Smooth muscle cell (in vitro differentiated cells): ENCODE measurements at regions not wholly inside any gene's neighbourhood (a gene's known extent, or its start where the extent isn't known, plus 50 kb on each side); places are given as distances from the start of the nearest gene placed in this dataset.

Experiments
- DNase-seq: peaks from one replicate; lab custom pipeline; 2025; ENCODE audit not compliant: unreplicated experiment; lab: John Stamatoyannopoulos, UW
- H2AFZ ChIP-seq: fragments of 200-600 bp; sonication (generic); 2 replicates; pipeline ENCODE4 v1.6.0; 2016; ENCODE audit warnings: antibody characterized with exemption, low read depth, mild to moderate bottlenecking
- H3F3A ChIP-seq: fragments of 200-600 bp; sonication (generic); 2 replicates; pipeline ENCODE4 v1.6.0; 2017; ENCODE audit warnings: antibody characterized with exemption, low read depth
- H3K27ac ChIP-seq: fragments of 200-600 bp; sonication (generic); 2 replicates; pipeline ENCODE4 v1.5.1; 2016; ENCODE audit warnings: low read depth, mild to moderate bottlenecking
- H3K27me3 ChIP-seq: fragments of 200-600 bp; sonication (generic); 2 replicates; pipeline ENCODE4 v1.6.1; 2016; ENCODE audit warnings: low read depth, mild to moderate bottlenecking
- H3K36me3 ChIP-seq: fragments of 200-600 bp; sonication (generic); 2 replicates; pipeline ENCODE4 v1.5.1; 2016; ENCODE audit warnings: low read depth
- H3K4me1 ChIP-seq: fragments of 200-600 bp; sonication (generic); 2 replicates; pipeline ENCODE4 v1.5.1; 2016; ENCODE audit warnings: low read depth
- H3K4me2 ChIP-seq: fragments of 200-600 bp; sonication (generic); 2 replicates; pipeline ENCODE4 v1.6.0; 2016; ENCODE audit warnings: mild to moderate bottlenecking
- H3K4me3 ChIP-seq: fragments of 200-600 bp; sonication (generic); 2 replicates; pipeline ENCODE4 v1.5.1; 2016; ENCODE audit warnings: mild to moderate bottlenecking
- H3K79me2 ChIP-seq: fragments of 200-600 bp; sonication (generic); 2 replicates; pipeline ENCODE4 v1.6.0; 2016; ENCODE audit warnings: low read depth, mild to moderate bottlenecking
- H3K9ac ChIP-seq: fragments of 200-600 bp; sonication (generic); 2 replicates; pipeline ENCODE4 v1.6.0; 2016; ENCODE audit warnings: low read depth
- H3K9me3 ChIP-seq: fragments of 200-600 bp; sonication (generic); replicated peaks from 2 replicates; pipeline ENCODE4 v1.5.1; 2016; ENCODE audit warnings: low read depth
- H4K20me1 ChIP-seq: fragments of 200-600 bp; sonication (generic); 2 replicates; pipeline ENCODE4 v1.6.0; 2016; ENCODE audit warnings: low read depth
- WGBS: methylation state at CpG from one replicate; pipeline ENCODE4 v1.1.7; 2016; ENCODE audit warnings: low lambda C conversion rate; 5-methylcytosine and 5-hydroxymethylcytosine counted together
- TF ChIP-seq, protein P1 (sequence below): fragments of 200-600 bp; sonication (generic); IDR thresholded peaks from 2 replicates; pipeline ENCODE4 v1.5.1; 2017; ENCODE audit warnings: borderline replicate concordance, mild to moderate bottlenecking, antibody characterized with exemption; ENCODE audit not compliant: insufficient read depth, poor library complexity, severe bottlenecking

- H4K20me1 ChIP-seq, result no peaks in the 10 kb centered on the region
- no peak for DNase-seq
- no peaks in the 10 kb centered on the region for H3F3A ChIP-seq
- TF ChIP-seq, protein P1, sequence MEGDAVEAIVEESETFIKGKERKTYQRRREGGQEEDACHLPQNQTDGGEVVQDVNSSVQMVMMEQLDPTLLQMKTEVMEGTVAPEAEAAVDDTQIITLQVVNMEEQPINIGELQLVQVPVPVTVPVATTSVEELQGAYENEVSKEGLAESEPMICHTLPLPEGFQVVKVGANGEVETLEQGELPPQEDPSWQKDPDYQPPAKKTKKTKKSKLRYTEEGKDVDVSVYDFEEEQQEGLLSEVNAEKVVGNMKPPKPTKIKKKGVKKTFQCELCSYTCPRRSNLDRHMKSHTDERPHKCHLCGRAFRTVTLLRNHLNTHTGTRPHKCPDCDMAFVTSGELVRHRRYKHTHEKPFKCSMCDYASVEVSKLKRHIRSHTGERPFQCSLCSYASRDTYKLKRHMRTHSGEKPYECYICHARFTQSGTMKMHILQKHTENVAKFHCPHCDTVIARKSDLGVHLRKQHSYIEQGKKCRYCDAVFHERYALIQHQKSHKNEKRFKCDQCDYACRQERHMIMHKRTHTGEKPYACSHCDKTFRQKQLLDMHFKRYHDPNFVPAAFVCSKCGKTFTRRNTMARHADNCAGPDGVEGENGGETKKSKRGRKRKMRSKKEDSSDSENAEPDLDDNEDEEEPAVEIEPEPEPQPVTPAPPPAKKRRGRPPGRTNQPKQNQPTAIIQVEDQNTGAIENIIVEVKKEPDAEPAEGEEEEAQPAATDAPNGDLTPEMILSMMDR, result no peak
- no peaks in the 10 kb centered on the region for H3K27me3 ChIP-seq
- H3K4me3 ChIP-seq, result no peak overlapping the region
- H3K79me2 ChIP-seq, result no peaks in the 10 kb centered on the region
- H2AFZ ChIP-seq, result no peak overlapping the region
- no peak overlapping the region for H3K9ac ChIP-seq
- no peak overlapping the region for H3K4me2 ChIP-seq
- H3K36me3 ChIP-seq, result no peaks in the 10 kb centered on the region
- no peak overlapping the region for H3K27ac ChIP-seq
- H3K9me3 ChIP-seq, result no peaks in the 10 kb centered on the region
- no peaks in the 10 kb centered on the region for H3K4me1 ChIP-seq
These were observed 373.9 kb upstream of the C11orf87 start for GRCh38 chr11:109048098-109048497.

DNA sequence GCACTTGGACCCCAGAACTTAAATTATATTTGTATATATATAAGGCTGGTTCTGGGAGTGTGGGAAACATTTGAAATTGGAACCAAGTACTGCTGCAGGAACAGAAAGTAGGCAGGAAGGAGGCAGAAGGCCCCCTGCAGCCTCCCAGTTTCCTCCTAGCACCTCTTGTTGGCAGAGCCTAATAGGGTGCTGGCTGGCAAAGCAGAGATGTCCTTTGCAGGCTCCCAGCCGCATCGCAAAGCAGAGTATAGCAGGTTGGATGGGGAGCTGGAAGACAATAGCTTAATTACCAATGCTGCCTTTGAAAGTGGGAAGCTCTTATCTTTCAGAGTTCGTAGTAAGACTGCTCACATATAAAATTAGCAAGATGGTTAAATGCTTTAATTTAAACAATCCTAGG lies 370.8 kb upstream of the C11orf87 start:
- H3K36me3 ChIP-seq, result no peaks in the 10 kb centered on the region
- H3F3A ChIP-seq, result no peaks in the 10 kb centered on the region
- no peaks in the 10 kb centered on the region for H3K27me3 ChIP-seq
- H3K9ac ChIP-seq, result no peak overlapping the region
- no peaks in the 10 kb centered on the region for H3K4me1 ChIP-seq
- no peak for DNase-seq
- no peak overlapping the region for H3K4me2 ChIP-seq
- no peaks in the 10 kb centered on the region for H3K9me3 ChIP-seq
- H4K20me1 ChIP-seq, result no peaks in the 10 kb centered on the region
- no peak overlapping the region for H2AFZ ChIP-seq
- TF ChIP-seq, protein P1, result no peak
- no peaks in the 10 kb centered on the region for H3K79me2 ChIP-seq
- 89% methylated on average over 3 of the region's 3 CpGs for WGBS
- H3K27ac ChIP-seq, result no peak overlapping the region
- no peak overlapping the region for H3K4me3 ChIP-seq

DNA sequence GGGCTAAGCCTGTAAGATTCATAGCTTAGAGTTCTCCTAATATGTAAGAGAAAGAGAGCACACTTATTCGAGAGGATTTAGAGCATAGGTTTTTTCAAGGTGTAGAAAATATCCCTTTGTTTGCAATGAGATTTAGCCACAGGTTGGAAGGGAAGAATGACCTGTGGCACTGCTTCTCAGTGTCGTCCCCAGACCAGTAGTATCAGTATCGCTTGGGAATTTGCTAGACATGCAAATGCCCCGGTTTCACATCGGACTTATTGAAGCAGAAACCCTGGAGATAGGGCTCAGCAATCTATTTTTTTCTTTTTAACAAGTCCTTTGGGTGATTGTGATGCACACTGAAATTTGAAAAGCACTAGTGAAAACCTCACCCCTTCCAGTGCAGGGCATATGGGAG lies 362.6 kb upstream of the C11orf87 start:
- Histone ChIP-seq H3K27me3 (no peaks in the 10 kb centered on the region), H4K20me1 (no peaks in the 10 kb centered on the region), H3K9me3 (no peaks in the 10 kb centered on the region), H3K4me2 (no peak overlapping the region), H3K36me3 (no peaks in the 10 kb centered on the region), H3K79me2 (no peaks in the 10 kb centered on the region), H3F3A (no peaks in the 10 kb centered on the region), H2AFZ (no peak overlapping the region), H3K4me1 (no peaks in the 10 kb centered on the region), H3K4me3 (no peak overlapping the region), H3K9ac (no peak overlapping the region), H3K27ac (no peak overlapping the region)
- TF ChIP-seq, protein P1, result no peak
- DNase-seq, result no peak
- 75% methylated on average over 5 of the region's 5 CpGs for WGBS

- DNase-seq, result no peak
- no peak overlapping the region for H3K4me3 ChIP-seq
- 95% methylated on average over 1 of the region's 1 CpG for WGBS
- H3K4me2 ChIP-seq, result no peak overlapping the region
- H3F3A ChIP-seq, result no peaks in the 10 kb centered on the region
- TF ChIP-seq, protein P1, result no peak
- H3K4me1 ChIP-seq, result no peaks in the 10 kb centered on the region
- H3K27ac ChIP-seq, result no peak overlapping the region
- H3K9me3 ChIP-seq, result no peaks in the 10 kb centered on the region
- no peak overlapping the region for H2AFZ ChIP-seq
- no peak overlapping the region for H3K9ac ChIP-seq
- H3K79me2 ChIP-seq, result no peaks in the 10 kb centered on the region
- no peaks in the 10 kb centered on the region for H3K27me3 ChIP-seq
- H4K20me1 ChIP-seq, result no peaks in the 10 kb centered on the region
- no peaks in the 10 kb centered on the region for H3K36me3 ChIP-seq
These were observed 360.6 kb upstream of the C11orf87 start for GRCh38 chr11:109061394-109061793.
